H9 (cell line): ENCODE measurements at regions not wholly inside any gene's neighbourhood (a gene's known extent, or its start where the extent isn't known, plus 50 kb on each side); places are given as distances from the start of the nearest gene placed in this dataset.

Source experiments
- DNase-seq: peaks from one replicate; pipeline ENCODE4 v3.0.0-alpha.2; 2017
- H2AFZ ChIP-seq: one replicate; pipeline ENCODE4 v1.6.1; 2013; ENCODE audit warnings: mild to moderate bottlenecking, low read length, control low read depth, moderate library complexity
- H2AK5ac ChIP-seq: 2 replicates; pipeline ENCODE4 v1.6.1; 2013; ENCODE audit warnings: low read length, control low read depth, mixed read lengths; ENCODE audit not compliant: insufficient read length
- H2BK120ac ChIP-seq: one replicate; pipeline ENCODE4 v1.6.1; 2013; ENCODE audit warnings: low read depth, mild to moderate bottlenecking, low read length, control low read depth, inconsistent platforms; ENCODE audit not compliant: poor library complexity, severe bottlenecking
- H2BK12ac ChIP-seq: 2 replicates; pipeline ENCODE4 v1.6.1; 2013; ENCODE audit warnings: low read length, control low read depth, mixed read lengths, low read depth; ENCODE audit not compliant: insufficient read length
- H2BK15ac ChIP-seq: 2 replicates; pipeline ENCODE4 v1.6.1; 2013; ENCODE audit warnings: low read depth, low read length, control low read depth
- H2BK20ac ChIP-seq: one replicate; pipeline ENCODE4 v1.6.1; 2013; ENCODE audit warnings: low read depth, mild to moderate bottlenecking, low read length, control low read depth, inconsistent platforms; ENCODE audit not compliant: poor library complexity, severe bottlenecking
- H2BK5ac ChIP-seq: 2 replicates; pipeline ENCODE4 v1.6.1; 2013; ENCODE audit warnings: low read length, control low read depth, mixed read lengths; ENCODE audit not compliant: insufficient read length
- H3K14ac ChIP-seq: 2 replicates; pipeline ENCODE4 v1.6.1; 2013; ENCODE audit warnings: low read length, control low read depth; ENCODE audit not compliant: insufficient read depth
- H3K18ac ChIP-seq: 2 replicates; pipeline ENCODE4 v1.6.1; 2013; ENCODE audit warnings: low read depth, mild to moderate bottlenecking, mixed read lengths, low read length, control low read depth; ENCODE audit not compliant: insufficient read length
- H3K23ac ChIP-seq: 2 replicates; pipeline ENCODE4 v1.6.1; 2013; ENCODE audit warnings: low read length, control low read depth, mixed read lengths, low read depth; ENCODE audit not compliant: insufficient read length
- H3K23me2 ChIP-seq: 2 replicates; pipeline ENCODE4 v1.6.1; 2013; ENCODE audit warnings: low read depth, mild to moderate bottlenecking, mixed read lengths, low read length, control low read depth; ENCODE audit not compliant: insufficient read length, poor library complexity, severe bottlenecking
- H3K27ac ChIP-seq: 2 replicates; pipeline ENCODE4 v1.5.1; 2013; ENCODE audit warnings: low read length, control low read depth, mixed read lengths, low read depth; ENCODE audit not compliant: insufficient read length
- H3K27me3 ChIP-seq: 2 replicates; pipeline ENCODE4 v1.6.1; 2013; ENCODE audit warnings: low read length, control low read depth, inconsistent platforms; ENCODE audit not compliant: insufficient read depth
- H3K4ac ChIP-seq: 2 replicates; pipeline ENCODE4 v1.6.1; 2013; ENCODE audit warnings: low read depth, mild to moderate bottlenecking, control low read depth, inconsistent platforms, low read length, moderate library complexity
- H3K4me1 ChIP-seq: 2 replicates; pipeline ENCODE4 v1.6.1; 2013; ENCODE audit warnings: low read length, control low read depth, inconsistent platforms; ENCODE audit not compliant: insufficient read depth
- H3K4me2 ChIP-seq: 2 replicates; pipeline ENCODE4 v1.6.1; 2013; ENCODE audit warnings: low read length, control low read depth, mixed read lengths; ENCODE audit not compliant: insufficient read length, insufficient read depth
- H3K56ac ChIP-seq: 2 replicates; pipeline ENCODE4 v1.6.1; 2013; ENCODE audit warnings: low read depth, mild to moderate bottlenecking, mixed read lengths, low read length, control low read depth; ENCODE audit not compliant: insufficient read length
- H3K79me1 ChIP-seq: 2 replicates; pipeline ENCODE4 v1.6.1; 2013; ENCODE audit warnings: low read depth, mild to moderate bottlenecking, moderate library complexity, low read length, control low read depth, inconsistent platforms; ENCODE audit not compliant: insufficient read depth, poor library complexity, severe bottlenecking
- H3K79me2 ChIP-seq: 2 replicates; pipeline ENCODE4 v1.6.1; 2013; ENCODE audit warnings: low read length, control low read depth, inconsistent platforms; ENCODE audit not compliant: insufficient read depth
- H3K9ac ChIP-seq: 2 replicates; pipeline ENCODE4 v1.6.1; 2013; ENCODE audit warnings: low read length, control low read depth, mixed read lengths; ENCODE audit not compliant: insufficient read length; ENCODE audit errors: extremely low read depth
- H3K9me3 ChIP-seq: one replicate; pipeline ENCODE4 v1.6.1; 2013; ENCODE audit warnings: low read depth, low read length, inconsistent platforms; ENCODE audit not compliant: control insufficient read depth
- H3T11ph ChIP-seq: one replicate; pipeline ENCODE4 v1.6.1; 2013; ENCODE audit warnings: mild to moderate bottlenecking, low read length, control low read depth, inconsistent platforms
- H4K20me1 ChIP-seq: one replicate; pipeline ENCODE4 v1.6.1; 2013; ENCODE audit not compliant: control insufficient read depth, insufficient read length, insufficient read depth
- H4K5ac ChIP-seq: 2 replicates; pipeline ENCODE4 v1.6.1; 2013; ENCODE audit warnings: low read depth, mild to moderate bottlenecking, mixed read lengths, low read length, control low read depth; ENCODE audit not compliant: insufficient read length
- H4K8ac ChIP-seq: replicated peaks from 2 replicates; pipeline ENCODE4 v1.6.1; 2013; ENCODE audit warnings: low read length, control low read depth, mixed read lengths, low read depth; ENCODE audit not compliant: insufficient read length
- H4K91ac ChIP-seq: 2 replicates; pipeline ENCODE4 v1.6.1; 2013; ENCODE audit warnings: low read depth, mild to moderate bottlenecking, moderate library complexity, mixed read lengths, low read length, control low read depth; ENCODE audit not compliant: insufficient read length
- H3K27ac Mint-ChIP-seq, 3 experiments: 2 replicates in 2 of 3; 3 replicates in 1 of 3; pipeline ENCODE4 v1.8.0; 2020 to 2021; ENCODE audit warnings: mixed read lengths in 3 of 3, mild to moderate bottlenecking in 1 of 3, moderate library complexity in 1 of 3
- H3K27me3 Mint-ChIP-seq: 2 replicates; pipeline ENCODE4 v1.8.0; 2021; ENCODE audit warnings: low read depth, mild to moderate bottlenecking, moderate library complexity, mixed read lengths
- H3K36me3 Mint-ChIP-seq, 3 experiments: 2 replicates in 2 of 3; 3 replicates in 1 of 3; pipeline ENCODE4 v1.8.0; 2020 to 2021; ENCODE audit warnings: low read depth in 3 of 3, mixed read lengths in 3 of 3; ENCODE audit not compliant: insufficient read depth in 1 of 3
- H3K4me1 Mint-ChIP-seq, 2 experiments: 2 replicates each; pipeline ENCODE4 v1.8.0; 2020; ENCODE audit warnings: mixed read lengths in 2 of 2
- H3K4me3 Mint-ChIP-seq, 2 experiments: 2 replicates in 1 of 2; 3 replicates in 1 of 2; pipeline ENCODE4 v1.8.0; 2020 to 2021; ENCODE audit warnings: mild to moderate bottlenecking in 2 of 2, mixed read lengths in 2 of 2, moderate library complexity in 1 of 2
- H3K9me3 Mint-ChIP-seq, 2 experiments: 2 replicates in 1 of 2; 3 replicates in 1 of 2; pipeline ENCODE4 v1.8.0; 2020; ENCODE audit warnings: mild to moderate bottlenecking in 2 of 2, mixed read lengths in 2 of 2, moderate library complexity in 1 of 2
- CTCF ChIP-seq: fragments of 200-600 bp; sonication (generic); conservative IDR thresholded peaks from 3 replicates; pipeline ENCODE4 v1.8.0; 2021; ENCODE audit warnings: antibody characterized with exemption, mild to moderate bottlenecking

GRCh38 chr6:135722190-135722589, 129.3 kb upstream of the PDE7B start:
- Histone ChIP-seq H2BK15ac (no peak overlapping the region), H3K9ac (no peak overlapping the region)
- H3K27ac Mint-ChIP-seq = no peak overlapping the region

More at GRCh38 chr6:135722190-135722589, 129.3 kb upstream of the PDE7B start:
- Histone ChIP-seq H2BK12ac (no peak overlapping the region), H3K23ac (no peak overlapping the region), H3K9me3 (no peaks in the 10 kb centered on the region), H4K20me1 (no peaks in the 10 kb centered on the region), H4K8ac (no peak overlapping the region), H3K18ac (no peak overlapping the region), H4K5ac (no peak overlapping the region), H3K79me2 (no peaks in the 10 kb centered on the region), H2BK5ac (no peak overlapping the region), H2AFZ (no peak overlapping the region), H3K23me2 (no peaks in the 10 kb centered on the region), H3K4ac (no peak overlapping the region), H2BK120ac (no peak overlapping the region), H3T11ph (no peak overlapping the region), H2BK20ac (no peak overlapping the region), H4K91ac (no peak overlapping the region), H3K27ac (no peak overlapping the region), H3K56ac (no peak overlapping the region), H3K4me1 (no peaks in the 10 kb centered on the region), H3K27me3 (no peaks in the 10 kb centered on the region), H3K4me2 (no peak overlapping the region), H3K14ac (no peak overlapping the region), H2AK5ac (no peak overlapping the region), H3K79me1 (no peaks in the 10 kb centered on the region)
- H3K27me3 Mint-ChIP-seq = no peaks in the 10 kb centered on the region
- no peak overlapping the region for H3K4me3 Mint-ChIP-seq
- no peak for TF ChIP-seq CTCF
- H3K4me1 Mint-ChIP-seq = no peaks in the 10 kb centered on the region
- peaks cover 16 to 33% of the 10 kb centered on the region in 2 experiments for H3K9me3 Mint-ChIP-seq
- peaks cover 4 to 15% (median 6%) of the 10 kb centered on the region in 3 experiments; a peak in 6 of 7 replicates for H3K36me3 Mint-ChIP-seq
- DNase-seq = no peak
